Neural cell (in vitro differentiated cells): ENCODE measurements at regions not wholly inside any gene's neighbourhood (a gene's known extent, or its start where the extent isn't known, plus 50 kb on each side); places are given as distances from the start of the nearest gene placed in this dataset.

Experiments
- H2AFZ ChIP-seq: fragments of 200-600, 300-800 bp; sonication (generic), shearing (Covaris generic); 2 replicates; pipeline ENCODE4 v1.6.0; 2014; ENCODE audit warnings: low read depth, mild to moderate bottlenecking, antibody characterized with exemption, low read length, moderate library complexity
- H3F3A ChIP-seq: fragments of 200-600 bp; shearing (Covaris generic); 2 replicates; pipeline ENCODE4 v1.6.1; 2016; ENCODE audit warnings: mild to moderate bottlenecking, moderate library complexity, mixed read lengths, antibody characterized with exemption, low read length; ENCODE audit not compliant: insufficient read depth, poor library complexity, severe bottlenecking
- H3K27ac ChIP-seq: fragments of 200-600, 300-800 bp; sonication (generic), shearing (Covaris generic); 2 replicates; pipeline ENCODE4 v1.5.1; 2014; ENCODE audit warnings: mild to moderate bottlenecking, low read length, moderate library complexity
- H3K27me3 ChIP-seq: fragments of 300-800, 200-600 bp; sonication (generic), shearing (Covaris generic); 2 replicates; pipeline ENCODE4 v1.6.0; 2014; ENCODE audit warnings: mild to moderate bottlenecking, low read depth, low read length, moderate library complexity; ENCODE audit not compliant: insufficient read depth
- H3K36me3 ChIP-seq: fragments of 300-800, 200-600 bp; sonication (generic), shearing (Covaris generic); 2 replicates; pipeline ENCODE4 v1.5.1; 2014; ENCODE audit warnings: mild to moderate bottlenecking, antibody characterized with exemption, low read length, moderate library complexity; ENCODE audit not compliant: insufficient read depth
- H3K4me2 ChIP-seq: fragments of 300-800, 200-600 bp; sonication (generic), shearing (Covaris generic); 2 replicates; pipeline ENCODE4 v1.6.0; 2014; ENCODE audit warnings: mild to moderate bottlenecking, low read length
- H3K4me3 ChIP-seq: fragments of 300-800, 200-600 bp; sonication (generic), shearing (Covaris generic); 2 replicates; pipeline ENCODE4 v1.5.1; 2014; ENCODE audit warnings: mild to moderate bottlenecking, low read length, moderate library complexity
- H3K79me2 ChIP-seq: fragments of 200-600 bp; shearing (Covaris generic); replicated peaks from 2 replicates; pipeline ENCODE4 v1.6.0; 2014; ENCODE audit warnings: mild to moderate bottlenecking, low read length, moderate library complexity; ENCODE audit not compliant: insufficient read depth
- H3K9ac ChIP-seq: fragments of 300-800, 200-600 bp; sonication (generic), shearing (Covaris generic); 2 replicates; pipeline ENCODE4 v1.6.1; 2016; ENCODE audit warnings: mild to moderate bottlenecking, low read length, mixed read lengths
- H3K9me2 ChIP-seq: fragments of 200-600 bp; shearing (Covaris generic); 2 replicates; pipeline ENCODE4 v1.6.1; 2016; ENCODE audit warnings: mild to moderate bottlenecking, low read length, mixed read lengths; ENCODE audit not compliant: insufficient read depth
- H3K9me3 ChIP-seq: fragments of 200-600, 300-800 bp; sonication (generic), shearing (Covaris generic); 2 replicates; pipeline ENCODE4 v1.6.1; 2016; ENCODE audit warnings: mild to moderate bottlenecking, mixed run types, low read length, moderate library complexity, mixed read lengths
- H4K20me1 ChIP-seq: fragments of 200-600 bp; shearing (Covaris generic); 2 replicates; pipeline ENCODE4 v1.6.1; 2016; ENCODE audit warnings: mild to moderate bottlenecking, mixed run types; ENCODE audit not compliant: insufficient read depth
- EP300 ChIP-seq: fragments of 450-650 bp; conservative IDR thresholded peaks from 2 replicates; pipeline ENCODE4 v1.6.1; 2014; ENCODE audit warnings: antibody characterized with exemption, mild to moderate bottlenecking, moderate library complexity; ENCODE audit not compliant: poor library complexity, severe bottlenecking
- EZH2 ChIP-seq: fragments of 200-600, 300-800 bp; shearing (Covaris generic), sonication (generic); IDR thresholded peaks from 2 replicates; pipeline ENCODE4 v1.6.1; 2014; ENCODE audit warnings: antibody characterized with exemption, low read length, borderline replicate concordance, mild to moderate bottlenecking; ENCODE audit not compliant: insufficient read depth, poor library complexity, severe bottlenecking
- MXI1 ChIP-seq: fragments of 450-650 bp; conservative IDR thresholded peaks from 2 replicates; pipeline ENCODE4 v1.6.1; 2014; ENCODE audit warnings: antibody characterized with exemption, mild to moderate bottlenecking; ENCODE audit not compliant: poor library complexity, severe bottlenecking
- POLR2AphosphoS5 ChIP-seq: IDR thresholded peaks from 2 replicates; pipeline ENCODE4 v1.6.1; 2012
- RAD21 ChIP-seq: fragments of 450-650 bp; conservative IDR thresholded peaks from 2 replicates; pipeline ENCODE4 v1.6.1; 2014; ENCODE audit warnings: antibody characterized with exemption, mild to moderate bottlenecking, moderate library complexity
- SMC3 ChIP-seq: fragments of 450-650 bp; conservative IDR thresholded peaks from 2 replicates; pipeline ENCODE4 v1.6.1; 2014; ENCODE audit warnings: antibody characterized with exemption, mild to moderate bottlenecking, moderate library complexity; ENCODE audit not compliant: poor library complexity
- TAF1 ChIP-seq: IDR thresholded peaks from 2 replicates; pipeline ENCODE4 v1.6.1; 2012; ENCODE audit warnings: low read depth
- TF ChIP-seq, protein P1 (sequence below): fragments of 450-650 bp; IDR thresholded peaks from 2 replicates; pipeline ENCODE4 v1.5.1; 2014; ENCODE audit warnings: antibody characterized with exemption, mild to moderate bottlenecking, moderate library complexity; ENCODE audit not compliant: poor library complexity, severe bottlenecking
- TF ChIP-seq, protein P2 (sequence below): IDR thresholded peaks from 2 replicates; pipeline ENCODE4 v1.6.1; 2012; ENCODE audit warnings: borderline replicate concordance

DNA sequence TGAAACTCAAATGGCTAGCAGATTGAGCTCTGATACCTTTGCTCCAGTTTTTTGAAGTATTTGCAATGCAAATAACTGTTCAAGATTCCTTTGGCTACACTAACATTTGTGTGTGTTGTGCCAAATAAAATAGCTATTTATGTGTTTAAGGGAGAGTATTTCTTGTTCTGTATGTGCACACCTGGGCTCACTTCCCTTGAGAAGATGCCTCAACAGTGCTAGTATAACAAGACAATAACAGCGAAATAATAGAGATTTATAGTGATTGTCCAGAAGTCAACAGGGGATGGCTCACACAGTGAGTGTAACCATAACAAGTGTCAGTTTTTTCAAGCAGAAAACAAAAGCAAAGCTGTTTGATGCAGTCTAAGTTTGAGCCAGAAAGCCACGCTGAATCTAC lies 460.5 kb downstream of the CENPC start:
- H4K20me1 ChIP-seq, result no peaks in the 10 kb centered on the region
- no peak overlapping the region for H3K9ac ChIP-seq
- H2AFZ ChIP-seq, result no peak overlapping the region
- no peak for TF ChIP-seq EP300
- no peaks in the 10 kb centered on the region for H3K9me2 ChIP-seq
- H3K27me3 ChIP-seq, result no peaks in the 10 kb centered on the region
- H3K27ac ChIP-seq, result no peak overlapping the region
- no peak overlapping the region for H3K4me3 ChIP-seq
- no peak overlapping the region for H3K4me2 ChIP-seq
- no peaks in the 10 kb centered on the region for H3K36me3 ChIP-seq
- no peaks in the 10 kb centered on the region for H3K79me2 ChIP-seq
- H3F3A ChIP-seq, result no peaks in the 10 kb centered on the region
- no peaks in the 10 kb centered on the region for H3K9me3 ChIP-seq

DNA sequence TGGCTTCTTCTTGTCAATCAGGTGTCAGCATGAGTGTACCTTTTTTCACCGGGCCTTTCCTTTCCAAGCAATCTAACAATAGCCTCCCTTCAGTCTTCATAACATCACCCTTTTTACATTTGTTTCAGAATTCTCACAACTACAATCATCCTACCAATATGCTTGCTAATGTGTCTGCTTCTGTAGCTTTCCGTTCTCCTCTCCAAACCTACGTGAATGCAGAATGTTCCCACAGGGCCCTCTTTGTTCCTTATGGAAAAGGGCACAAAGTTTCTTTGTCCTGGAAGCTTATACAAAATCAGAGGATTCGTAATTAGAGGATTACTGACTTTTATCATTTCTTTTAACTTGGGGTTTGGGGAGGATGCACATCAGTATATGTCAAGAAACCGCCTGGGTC lies 461.8 kb downstream of the CENPC start:
- TF ChIP-seq EZH2, result no peak
- TF ChIP-seq, protein P1, sequence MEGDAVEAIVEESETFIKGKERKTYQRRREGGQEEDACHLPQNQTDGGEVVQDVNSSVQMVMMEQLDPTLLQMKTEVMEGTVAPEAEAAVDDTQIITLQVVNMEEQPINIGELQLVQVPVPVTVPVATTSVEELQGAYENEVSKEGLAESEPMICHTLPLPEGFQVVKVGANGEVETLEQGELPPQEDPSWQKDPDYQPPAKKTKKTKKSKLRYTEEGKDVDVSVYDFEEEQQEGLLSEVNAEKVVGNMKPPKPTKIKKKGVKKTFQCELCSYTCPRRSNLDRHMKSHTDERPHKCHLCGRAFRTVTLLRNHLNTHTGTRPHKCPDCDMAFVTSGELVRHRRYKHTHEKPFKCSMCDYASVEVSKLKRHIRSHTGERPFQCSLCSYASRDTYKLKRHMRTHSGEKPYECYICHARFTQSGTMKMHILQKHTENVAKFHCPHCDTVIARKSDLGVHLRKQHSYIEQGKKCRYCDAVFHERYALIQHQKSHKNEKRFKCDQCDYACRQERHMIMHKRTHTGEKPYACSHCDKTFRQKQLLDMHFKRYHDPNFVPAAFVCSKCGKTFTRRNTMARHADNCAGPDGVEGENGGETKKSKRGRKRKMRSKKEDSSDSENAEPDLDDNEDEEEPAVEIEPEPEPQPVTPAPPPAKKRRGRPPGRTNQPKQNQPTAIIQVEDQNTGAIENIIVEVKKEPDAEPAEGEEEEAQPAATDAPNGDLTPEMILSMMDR, result no peak
- no peak for TF ChIP-seq MXI1
- TF ChIP-seq POLR2AphosphoS5, result peak; percentile 37
- peak; percentile 82 for TF ChIP-seq EP300
- no peak for TF ChIP-seq SMC3
- TF ChIP-seq, protein P2, sequence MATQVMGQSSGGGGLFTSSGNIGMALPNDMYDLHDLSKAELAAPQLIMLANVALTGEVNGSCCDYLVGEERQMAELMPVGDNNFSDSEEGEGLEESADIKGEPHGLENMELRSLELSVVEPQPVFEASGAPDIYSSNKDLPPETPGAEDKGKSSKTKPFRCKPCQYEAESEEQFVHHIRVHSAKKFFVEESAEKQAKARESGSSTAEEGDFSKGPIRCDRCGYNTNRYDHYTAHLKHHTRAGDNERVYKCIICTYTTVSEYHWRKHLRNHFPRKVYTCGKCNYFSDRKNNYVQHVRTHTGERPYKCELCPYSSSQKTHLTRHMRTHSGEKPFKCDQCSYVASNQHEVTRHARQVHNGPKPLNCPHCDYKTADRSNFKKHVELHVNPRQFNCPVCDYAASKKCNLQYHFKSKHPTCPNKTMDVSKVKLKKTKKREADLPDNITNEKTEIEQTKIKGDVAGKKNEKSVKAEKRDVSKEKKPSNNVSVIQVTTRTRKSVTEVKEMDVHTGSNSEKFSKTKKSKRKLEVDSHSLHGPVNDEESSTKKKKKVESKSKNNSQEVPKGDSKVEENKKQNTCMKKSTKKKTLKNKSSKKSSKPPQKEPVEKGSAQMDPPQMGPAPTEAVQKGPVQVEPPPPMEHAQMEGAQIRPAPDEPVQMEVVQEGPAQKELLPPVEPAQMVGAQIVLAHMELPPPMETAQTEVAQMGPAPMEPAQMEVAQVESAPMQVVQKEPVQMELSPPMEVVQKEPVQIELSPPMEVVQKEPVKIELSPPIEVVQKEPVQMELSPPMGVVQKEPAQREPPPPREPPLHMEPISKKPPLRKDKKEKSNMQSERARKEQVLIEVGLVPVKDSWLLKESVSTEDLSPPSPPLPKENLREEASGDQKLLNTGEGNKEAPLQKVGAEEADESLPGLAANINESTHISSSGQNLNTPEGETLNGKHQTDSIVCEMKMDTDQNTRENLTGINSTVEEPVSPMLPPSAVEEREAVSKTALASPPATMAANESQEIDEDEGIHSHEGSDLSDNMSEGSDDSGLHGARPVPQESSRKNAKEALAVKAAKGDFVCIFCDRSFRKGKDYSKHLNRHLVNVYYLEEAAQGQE, result peak; percentile 51
- no peak for TF ChIP-seq RAD21
- no peak for TF ChIP-seq TAF1
- H3K27ac ChIP-seq, result peak overlapping the region; percentile 58

GRCh38 chr4:67082746-67083145 lies 462.6 kb downstream of the CENPC start:
- no peak overlapping the region for H3K4me2 ChIP-seq
- no peak overlapping the region for H2AFZ ChIP-seq
- no peak for TF ChIP-seq SMC3
- H3K9ac ChIP-seq, result no peak overlapping the region
- no peak overlapping the region for H3K4me3 ChIP-seq
- no peaks in the 10 kb centered on the region for H3K9me2 ChIP-seq
- H3F3A ChIP-seq, result no peaks in the 10 kb centered on the region
- H4K20me1 ChIP-seq, result no peaks in the 10 kb centered on the region
- no peaks in the 10 kb centered on the region for H3K9me3 ChIP-seq
- H3K79me2 ChIP-seq, result no peaks in the 10 kb centered on the region
- peak overlapping the region; percentile 58 for H3K27ac ChIP-seq
- no peaks in the 10 kb centered on the region for H3K27me3 ChIP-seq
- no peaks in the 10 kb centered on the region for H3K36me3 ChIP-seq

More for the DNA sequence above, 461.8 kb downstream of the CENPC start:
- H2AFZ ChIP-seq, result no peak overlapping the region
- H3K79me2 ChIP-seq, result no peaks in the 10 kb centered on the region
- no peaks in the 10 kb centered on the region for H3K9me2 ChIP-seq
- H3K4me2 ChIP-seq, result no peak overlapping the region
- H3K9ac ChIP-seq, result no peak overlapping the region
- no peaks in the 10 kb centered on the region for H4K20me1 ChIP-seq
- peak overlapping the region; percentile 15 for H3K4me3 ChIP-seq
- no peaks in the 10 kb centered on the region for H3K27me3 ChIP-seq
- no peaks in the 10 kb centered on the region for H3K9me3 ChIP-seq
- H3F3A ChIP-seq, result no peaks in the 10 kb centered on the region
- no peaks in the 10 kb centered on the region for H3K36me3 ChIP-seq
